ENCODE measurements at regions not wholly inside any gene's neighbourhood (a gene's known extent, or its start where the extent isn't known, plus 50 kb on each side); places are given as distances from the start of the nearest gene placed in this dataset.

GRCh38 chr19:28428663-28429348 is 784.1 kb downstream of the UQCRFS1 start:
- TF ChIP-seq, protein P1, sequence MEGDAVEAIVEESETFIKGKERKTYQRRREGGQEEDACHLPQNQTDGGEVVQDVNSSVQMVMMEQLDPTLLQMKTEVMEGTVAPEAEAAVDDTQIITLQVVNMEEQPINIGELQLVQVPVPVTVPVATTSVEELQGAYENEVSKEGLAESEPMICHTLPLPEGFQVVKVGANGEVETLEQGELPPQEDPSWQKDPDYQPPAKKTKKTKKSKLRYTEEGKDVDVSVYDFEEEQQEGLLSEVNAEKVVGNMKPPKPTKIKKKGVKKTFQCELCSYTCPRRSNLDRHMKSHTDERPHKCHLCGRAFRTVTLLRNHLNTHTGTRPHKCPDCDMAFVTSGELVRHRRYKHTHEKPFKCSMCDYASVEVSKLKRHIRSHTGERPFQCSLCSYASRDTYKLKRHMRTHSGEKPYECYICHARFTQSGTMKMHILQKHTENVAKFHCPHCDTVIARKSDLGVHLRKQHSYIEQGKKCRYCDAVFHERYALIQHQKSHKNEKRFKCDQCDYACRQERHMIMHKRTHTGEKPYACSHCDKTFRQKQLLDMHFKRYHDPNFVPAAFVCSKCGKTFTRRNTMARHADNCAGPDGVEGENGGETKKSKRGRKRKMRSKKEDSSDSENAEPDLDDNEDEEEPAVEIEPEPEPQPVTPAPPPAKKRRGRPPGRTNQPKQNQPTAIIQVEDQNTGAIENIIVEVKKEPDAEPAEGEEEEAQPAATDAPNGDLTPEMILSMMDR (IDR thresholded peaks at IDR 0.05): no peak
- no peak for TF ChIP-seq POLR2A (IDR thresholded peaks at IDR 0.05)

All from heart left ventricle (tissue), 13 donors.